GM10847 (cell line): ENCODE measurements at regions not wholly inside any gene's neighbourhood (a gene's known extent, or its start where the extent isn't known, plus 50 kb on each side); places are given as distances from the start of the nearest gene placed in this dataset.

Experiments
- POLR2A ChIP-seq: IDR thresholded peaks from 2 replicates; pipeline ENCODE4 v1.6.1; 2011; ENCODE audit not compliant: insufficient read length; ENCODE audit errors: extremely low read depth

DNA sequence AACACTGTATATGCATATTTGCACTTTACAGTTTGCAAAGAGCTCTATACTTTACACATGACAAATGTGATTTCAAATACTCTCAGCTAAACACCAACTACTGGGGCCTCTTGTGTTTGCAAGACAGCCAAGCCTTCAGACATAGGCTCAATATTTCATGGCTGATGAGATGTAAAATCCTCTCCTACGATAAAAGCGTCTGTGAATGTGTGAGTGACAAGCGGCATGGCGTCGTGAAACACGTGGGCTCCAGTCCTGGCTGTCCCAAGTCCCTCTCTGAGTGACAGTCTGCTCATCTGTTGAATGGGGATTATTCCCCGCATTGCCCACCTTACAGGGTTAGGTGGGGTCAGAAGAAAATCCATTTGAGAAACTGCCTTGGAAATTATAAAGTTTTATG is 489.8 kb downstream of the RNF144A start:
- TF ChIP-seq POLR2A: no peak

DNA sequence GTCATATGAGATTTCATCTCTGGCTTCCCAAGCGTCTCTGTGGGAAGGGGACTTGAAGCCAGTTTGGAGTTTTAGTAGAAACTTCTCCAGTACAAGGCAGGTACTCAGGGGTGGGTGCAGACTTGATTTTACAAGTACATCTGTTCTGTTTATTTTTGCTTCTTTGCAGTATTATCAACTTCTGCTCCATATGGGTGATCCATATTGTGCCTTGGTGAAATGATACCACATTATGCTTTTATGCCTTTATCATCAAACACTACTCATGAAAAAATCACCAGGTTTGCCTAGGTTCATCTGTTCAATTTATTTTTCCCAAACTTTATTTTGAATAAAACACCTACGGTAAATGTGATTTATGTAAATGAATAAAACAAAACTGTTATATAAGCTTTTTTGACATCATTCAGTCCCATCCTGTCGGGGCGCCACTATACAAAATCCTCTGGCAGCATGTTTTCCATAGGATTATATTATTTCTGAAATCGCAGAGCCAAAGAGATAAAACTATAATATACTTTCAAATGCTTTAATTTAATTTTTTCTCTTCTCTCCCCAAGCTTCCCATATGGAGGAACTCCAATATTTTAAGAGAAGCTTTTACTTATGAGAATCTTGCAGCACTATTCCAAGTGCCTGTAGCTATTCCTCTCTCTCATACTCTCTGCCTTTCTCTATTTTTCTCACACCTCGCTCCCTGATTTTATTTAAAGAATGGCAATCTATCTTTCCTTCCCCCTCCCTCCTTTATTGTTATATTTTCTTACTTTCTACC is 490.9 kb downstream of the RNF144A start:
- TF ChIP-seq POLR2A: no peak

DNA sequence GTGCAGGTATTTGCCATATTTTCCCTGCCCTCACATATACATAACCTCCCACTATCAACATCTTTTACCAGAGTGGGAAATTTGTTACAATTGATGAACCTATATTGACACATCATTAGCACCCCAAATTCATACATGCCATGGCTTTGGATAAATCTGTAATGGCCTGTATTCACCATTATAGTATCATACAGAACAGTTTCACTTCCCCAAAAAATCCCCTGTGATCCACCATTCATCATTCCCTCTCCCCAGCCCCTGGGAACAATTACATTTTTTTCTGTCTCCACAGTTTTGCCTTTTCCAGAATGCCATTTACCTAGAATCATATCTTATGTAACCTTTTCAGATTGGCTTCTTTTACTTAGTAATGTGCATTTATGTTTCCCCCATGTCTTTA is 494.5 kb downstream of the RNF144A start:
- TF ChIP-seq POLR2A: no peak

DNA sequence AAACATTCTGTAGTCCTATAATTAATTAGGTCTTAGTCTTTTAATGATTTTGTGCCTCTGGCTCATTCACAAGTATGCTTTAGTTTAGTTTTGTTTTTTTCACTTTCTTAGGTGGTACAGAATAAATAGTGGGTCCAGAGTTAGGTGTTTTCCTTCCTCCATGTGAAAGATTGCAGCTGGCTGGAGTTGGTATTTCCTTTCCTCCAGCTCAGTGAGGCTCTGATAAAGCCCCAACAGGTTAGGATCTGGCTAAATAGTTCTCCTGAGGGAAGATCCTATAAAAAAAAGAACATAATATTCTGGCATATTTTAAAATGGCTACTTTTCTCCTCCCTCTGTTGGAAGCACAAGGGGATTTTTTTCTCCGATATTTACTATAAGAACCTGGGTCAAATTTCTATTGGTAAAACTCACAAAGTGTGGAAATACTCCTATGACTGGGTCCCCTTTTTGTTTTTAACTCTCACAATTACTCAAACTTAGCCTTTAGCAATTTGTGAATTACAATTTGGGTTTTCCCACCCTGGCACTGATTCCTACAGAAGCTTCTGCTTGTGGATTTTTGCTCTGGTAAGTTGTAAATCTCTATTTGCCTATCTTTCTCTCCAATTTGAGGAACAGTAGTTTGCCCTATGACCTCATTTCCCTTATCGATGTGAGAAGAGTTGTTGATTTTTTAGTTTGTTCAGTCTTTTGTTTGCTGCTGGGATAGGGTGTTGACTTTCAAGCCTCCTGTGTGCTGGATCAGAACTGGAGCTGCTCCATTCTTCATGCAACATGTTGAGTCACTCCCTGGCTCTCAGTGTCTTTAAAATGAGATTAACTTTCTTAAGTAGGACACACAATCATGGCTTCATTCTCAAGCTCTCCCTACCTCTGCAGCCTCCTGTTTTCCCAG is 500.9 kb downstream of the RNF144A start:
- no peak for TF ChIP-seq POLR2A

DNA sequence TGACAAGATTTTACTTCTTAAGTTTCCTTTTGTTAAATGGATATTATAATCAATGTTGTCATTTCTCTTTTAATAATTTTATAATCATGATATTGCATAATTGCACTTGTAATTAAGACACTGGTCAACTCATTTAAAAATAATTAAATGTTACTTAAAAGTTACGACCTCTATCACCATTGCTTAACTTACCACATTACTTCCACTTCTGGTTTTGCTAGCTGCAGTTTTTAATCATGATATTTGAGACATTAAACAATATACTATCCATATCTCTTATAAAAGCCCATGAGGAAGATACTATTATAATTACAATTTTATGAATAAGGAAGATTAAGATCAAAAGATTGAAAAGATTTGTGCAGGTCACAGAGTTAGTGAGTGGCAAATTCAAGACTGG is 502.0 kb downstream of the RNF144A start:
- no peak for TF ChIP-seq POLR2A

DNA sequence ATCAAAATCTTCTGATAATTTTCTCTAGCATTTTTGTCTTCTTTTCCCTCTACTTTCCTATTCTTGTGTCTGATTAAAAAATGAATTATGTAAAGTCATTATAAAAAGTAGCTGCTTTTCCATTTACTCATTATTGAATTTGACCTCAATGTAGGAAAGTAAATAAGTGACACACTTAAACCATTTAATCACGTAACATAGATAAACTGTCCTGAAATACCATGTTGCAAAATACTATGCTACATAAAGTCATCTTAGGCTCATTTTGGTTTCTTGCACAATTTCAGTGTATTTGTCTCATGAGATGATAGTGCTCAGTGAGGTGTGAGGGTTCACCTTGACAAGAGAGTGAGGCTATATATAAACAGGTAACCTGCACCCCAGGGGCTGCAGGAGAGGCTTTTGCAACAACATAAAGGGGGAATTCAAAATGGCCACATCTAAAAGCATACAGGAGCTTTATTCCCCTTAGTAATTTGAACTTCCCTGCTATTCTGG is 502.7 kb downstream of the RNF144A start:
- TF ChIP-seq POLR2A: no peak

DNA sequence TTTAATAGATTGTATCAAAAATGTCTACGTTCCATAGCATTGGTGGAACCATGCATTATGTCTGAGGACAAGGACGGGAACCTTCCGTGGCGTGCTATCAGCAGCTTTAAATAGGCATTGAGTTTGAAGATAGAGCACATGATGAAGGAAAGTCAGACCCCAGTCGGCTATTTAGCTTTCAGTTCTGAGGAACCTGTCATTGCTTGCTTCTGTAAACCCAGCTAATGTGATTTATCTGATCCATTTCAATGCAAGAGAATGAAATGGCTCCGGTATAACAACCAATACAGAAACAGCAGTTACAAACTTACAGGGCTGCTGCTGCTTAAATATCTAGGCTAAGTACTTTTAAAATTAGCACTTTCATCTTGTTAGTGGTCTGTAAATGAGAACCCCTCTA is 503.3 kb downstream of the RNF144A start:
- TF ChIP-seq POLR2A: no peak

DNA sequence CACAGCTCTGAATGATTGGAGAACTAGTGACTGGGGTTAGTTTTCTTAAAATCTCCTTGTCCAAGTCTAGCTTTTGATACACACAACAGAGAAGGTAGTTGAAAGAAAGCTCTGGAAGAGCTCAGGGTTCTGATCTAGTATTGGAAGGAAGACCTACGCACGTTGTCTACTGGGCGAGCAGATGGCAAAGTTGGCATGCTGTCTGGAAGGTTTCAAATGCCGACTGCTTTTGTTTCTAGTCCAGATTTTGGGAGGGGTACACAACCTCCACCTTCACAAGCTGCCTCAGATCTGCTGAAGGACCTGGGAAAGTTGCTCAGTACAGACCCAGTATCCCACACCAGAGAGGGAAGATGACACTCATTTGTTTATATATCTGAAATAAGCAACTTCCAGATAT is 507.3 kb downstream of the RNF144A start:
- no peak for TF ChIP-seq POLR2A

DNA sequence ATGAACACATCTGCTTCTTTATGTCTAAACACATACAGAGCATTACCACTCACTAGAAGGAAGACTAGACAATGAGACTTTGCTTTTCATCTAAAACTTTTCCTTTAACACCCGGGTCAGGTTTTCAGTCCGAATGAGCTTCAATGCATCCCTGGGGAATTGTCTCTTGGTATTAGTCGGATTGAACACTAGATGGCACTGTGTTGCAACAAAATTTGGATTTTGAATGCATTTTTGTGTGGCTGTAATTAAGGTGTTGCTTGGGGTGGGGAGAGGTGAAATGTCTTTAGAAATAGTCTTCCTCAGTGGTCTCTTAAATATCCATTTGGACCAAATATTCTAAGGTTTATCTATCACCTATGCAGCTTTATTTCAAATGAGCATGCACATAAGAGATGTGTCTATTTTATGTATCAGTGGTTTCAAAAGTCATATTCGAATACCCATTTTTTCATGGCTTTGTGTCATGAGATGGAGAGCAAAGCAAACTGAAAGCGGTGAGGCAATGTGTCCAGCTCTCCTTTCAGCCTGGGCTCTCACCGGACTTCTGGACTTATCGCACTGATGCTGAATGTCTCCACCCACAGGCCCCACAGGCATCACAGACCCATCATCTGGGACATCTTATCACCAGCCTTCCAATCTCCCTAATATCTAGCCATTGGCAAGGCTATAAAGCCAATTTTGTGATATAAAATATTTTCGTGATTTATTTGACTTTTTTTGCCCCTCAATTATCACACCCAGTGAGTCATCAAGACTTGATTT is 510.3 kb downstream of the RNF144A start:
- TF ChIP-seq POLR2A: no peak

DNA sequence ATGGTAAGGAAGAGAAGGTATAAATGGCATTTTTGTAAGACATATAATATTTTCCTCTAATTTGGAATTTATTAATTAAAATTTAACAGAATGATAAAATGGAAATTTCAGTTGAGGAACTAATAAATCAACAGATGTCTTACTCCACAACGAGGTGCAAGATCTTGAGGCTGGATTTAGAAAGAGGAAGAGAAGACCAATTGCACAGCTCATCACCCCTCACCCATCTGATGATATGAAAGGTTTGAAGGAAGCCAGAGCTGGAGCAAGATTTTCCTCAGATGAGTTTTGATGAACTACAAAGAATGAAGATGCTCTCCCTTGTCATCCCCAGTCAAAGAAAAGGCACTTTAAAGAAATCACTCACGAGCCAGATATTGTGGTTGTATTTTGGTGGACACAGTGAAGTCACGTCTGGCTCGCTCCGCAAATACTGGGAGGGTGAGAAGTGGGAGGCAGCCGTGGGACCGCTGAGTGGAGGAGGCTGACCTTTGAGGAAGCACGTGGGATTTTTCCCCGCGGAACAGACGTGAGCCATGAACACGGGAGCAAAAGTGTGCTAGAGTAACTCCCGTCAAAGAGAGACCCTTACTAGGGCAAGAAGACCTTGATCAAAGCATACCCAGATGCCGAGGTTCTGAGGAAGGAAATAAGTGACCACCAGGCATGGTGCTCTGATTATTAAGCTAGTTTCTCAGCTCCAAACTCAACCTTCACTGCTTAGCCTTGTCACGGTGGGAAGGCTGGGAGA is 511.4 kb downstream of the RNF144A start:
- no peak for TF ChIP-seq POLR2A

DNA sequence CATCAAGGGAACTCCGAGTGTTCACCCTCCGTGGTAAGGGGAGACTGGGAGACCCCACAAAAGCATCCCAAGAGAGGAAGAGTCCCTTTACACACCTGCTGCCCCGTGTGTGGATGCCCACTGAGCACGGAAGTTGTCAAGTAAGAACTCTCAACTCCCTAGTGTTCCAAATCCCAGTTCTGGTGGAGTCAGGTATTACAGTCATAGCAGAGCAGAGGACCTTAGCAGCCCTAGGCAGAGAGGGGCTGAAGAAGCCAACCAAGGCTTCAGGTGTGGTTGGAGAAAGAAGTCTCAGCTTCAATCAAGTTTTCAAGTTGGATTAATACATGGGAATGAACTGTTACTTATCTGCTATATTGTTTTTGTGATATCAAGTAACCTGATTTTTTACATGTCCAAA is 512.5 kb downstream of the RNF144A start:
- TF ChIP-seq POLR2A: no peak

DNA sequence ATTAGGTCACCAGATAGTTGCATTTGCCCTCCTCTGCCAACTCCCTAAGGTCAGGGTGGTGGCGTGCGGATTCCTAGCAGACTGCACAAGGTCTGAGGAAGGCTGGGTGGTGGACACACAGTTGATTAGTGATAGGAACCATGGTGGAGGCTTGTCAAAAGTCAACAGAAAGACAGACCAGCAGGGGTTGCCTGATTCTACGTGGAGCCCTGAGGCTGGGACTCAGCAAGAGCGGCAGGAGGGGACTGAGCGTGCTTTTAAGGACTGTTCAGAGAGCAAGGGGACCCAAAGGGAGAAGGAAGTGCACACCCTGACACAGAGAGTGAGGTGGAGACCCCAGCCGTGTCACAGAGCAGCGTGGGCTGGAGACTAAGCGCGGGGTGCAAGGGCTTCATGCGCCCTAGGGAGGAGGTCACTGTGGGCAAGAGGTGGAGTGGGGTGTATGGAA is 513.2 kb downstream of the RNF144A start:
- no peak for TF ChIP-seq POLR2A

DNA sequence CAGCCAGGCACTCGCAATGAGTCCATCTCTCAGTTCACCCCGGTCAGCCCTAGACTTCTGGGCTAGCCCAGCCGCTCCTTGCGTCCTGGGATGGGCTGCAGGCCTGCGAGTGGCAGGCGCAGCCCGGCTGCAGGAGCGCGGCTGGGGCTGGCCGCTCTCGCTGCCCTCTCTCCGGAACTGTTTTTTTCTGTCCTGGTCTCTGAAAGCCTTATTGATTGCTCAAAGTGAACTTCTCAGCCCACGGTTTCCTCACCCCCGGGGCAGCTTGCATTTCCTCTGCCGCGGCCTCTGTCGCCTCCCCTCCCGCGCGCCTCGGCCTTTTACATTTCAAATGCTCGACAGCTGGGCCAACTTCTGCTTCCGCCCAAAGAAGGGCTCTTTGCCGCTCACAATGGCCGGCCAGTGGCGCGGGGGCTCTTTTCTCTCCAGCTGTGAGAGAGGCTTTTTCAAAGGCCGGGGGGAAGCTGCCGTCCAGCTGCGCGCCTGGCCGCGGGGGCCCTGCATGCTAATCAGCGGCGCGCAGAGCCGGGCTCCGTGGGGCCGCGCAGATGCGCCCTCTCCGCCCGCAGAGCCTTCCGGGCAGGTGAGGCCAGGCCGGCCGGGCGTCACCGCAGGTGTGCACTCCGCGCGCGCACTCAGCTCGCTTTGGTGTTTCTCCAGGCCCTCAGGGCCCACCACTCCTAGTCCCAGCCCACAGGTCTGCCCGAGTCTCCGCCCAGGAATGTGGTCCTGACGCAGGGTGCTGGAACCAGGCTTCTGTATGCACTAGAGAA is 513.8 kb downstream of the RNF144A start:
- TF ChIP-seq POLR2A: no peak

DNA sequence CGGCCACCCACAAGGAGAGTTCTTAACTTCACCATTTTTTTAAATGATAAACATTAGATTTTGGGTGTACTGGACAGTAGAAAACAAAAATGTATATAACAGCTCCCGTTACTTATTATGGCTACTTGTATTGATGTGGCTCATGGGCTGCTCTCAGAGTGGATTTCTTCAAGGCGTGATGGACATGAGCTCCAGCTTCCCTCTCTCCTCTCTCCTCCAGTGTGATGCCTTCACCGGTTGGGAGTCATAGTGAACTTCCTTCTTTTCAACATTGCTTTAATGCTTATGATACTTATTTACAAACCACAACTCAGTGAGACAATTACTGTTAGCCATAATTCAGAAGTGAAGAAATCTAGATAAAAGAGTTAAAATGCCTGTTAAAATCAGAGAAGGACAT is 515.2 kb downstream of the RNF144A start:
- no peak for TF ChIP-seq POLR2A
